HCT116 (cell line): ENCODE measurements at regions not wholly inside any gene's neighbourhood (a gene's known extent, or its start where the extent isn't known, plus 50 kb on each side); places are given as distances from the start of the nearest gene placed in this dataset.

ENCODE experiments used
- CEBPB ChIP-seq: IDR thresholded peaks from 2 replicates; pipeline ENCODE4 v1.6.1; 2012; ENCODE audit warnings: low read depth
- EZH2 ChIP-seq: fragments of 200-600 bp; sonication (generic); IDR thresholded peaks from 2 replicates; pipeline ENCODE4 v1.6.1; 2017; ENCODE audit warnings: antibody characterized with exemption, mixed run types
- MAX ChIP-seq: IDR thresholded peaks from 2 replicates; pipeline ENCODE4 v1.6.1; 2012
- POLR2A ChIP-seq: IDR thresholded peaks from 2 replicates; pipeline ENCODE4 v1.7.0; 2011; ENCODE audit warnings: borderline replicate concordance; ENCODE audit not compliant: insufficient read depth, insufficient read length; ENCODE audit errors: extremely low read depth
- POLR2AphosphoS5 ChIP-seq: IDR thresholded peaks from 2 replicates; pipeline ENCODE4 v1.6.1; 2011; ENCODE audit warnings: mild to moderate bottlenecking, low read depth, low read length, moderate library complexity
- RAD21 ChIP-seq: IDR thresholded peaks from 2 replicates; pipeline ENCODE4 v1.6.1; 2012; ENCODE audit warnings: low read depth, mild to moderate bottlenecking
- SIN3A ChIP-seq: IDR thresholded peaks from 2 replicates; pipeline ENCODE4 v1.6.1; 2012; ENCODE audit warnings: low read depth
- YY1 ChIP-seq: IDR thresholded peaks from 2 replicates; pipeline ENCODE4 v1.6.1; 2011; ENCODE audit warnings: low read length, low read depth, moderate library complexity, mild to moderate bottlenecking; ENCODE audit not compliant: insufficient replicate concordance; ENCODE audit errors: extremely low read depth
- TF ChIP-seq, protein P1 (sequence below), 3 experiments: fragments of 200-600 bp in 1 of 3; sonication (generic) in 1 of 3; IDR thresholded peaks in 2 of 3; conservative IDR thresholded peaks in 1 of 3; 2 replicates each; pipeline ENCODE4 v1.5.1; 2012 to 2017; ENCODE audit warnings: low read depth in 2 of 3, low read length in 2 of 3, antibody characterized with exemption in 1 of 3, borderline replicate concordance in 1 of 3, control low read depth in 1 of 3, mild to moderate bottlenecking in 1 of 3, mixed read lengths in 1 of 3, mixed run types in 1 of 3, moderate library complexity in 1 of 3; ENCODE audit not compliant: insufficient read depth in 1 of 3
- TF ChIP-seq, protein P2 (sequence below): IDR thresholded peaks from 2 replicates; pipeline ENCODE4 v1.6.1; 2012; ENCODE audit warnings: low read depth

DNA sequence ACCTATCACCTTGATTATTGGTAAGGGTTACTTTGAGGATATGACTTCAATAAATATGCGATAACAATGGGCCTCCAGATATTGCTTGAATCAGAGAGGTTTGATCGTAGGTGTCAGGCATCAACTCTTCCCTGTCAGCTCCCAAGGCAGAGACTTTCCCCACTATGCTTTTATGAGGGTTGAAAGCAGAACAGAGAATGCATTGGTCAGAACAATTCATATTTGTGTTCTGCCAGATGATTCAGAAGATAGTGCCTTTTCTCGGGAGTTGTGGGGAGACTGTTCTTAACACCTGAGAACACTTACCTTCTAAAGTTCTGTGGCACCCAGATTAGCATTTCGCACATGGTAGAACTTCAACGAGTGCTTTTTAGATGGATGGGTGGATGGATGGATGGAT, 386.3 kb upstream of the CADM1 start:
- TF ChIP-seq, protein P1, sequence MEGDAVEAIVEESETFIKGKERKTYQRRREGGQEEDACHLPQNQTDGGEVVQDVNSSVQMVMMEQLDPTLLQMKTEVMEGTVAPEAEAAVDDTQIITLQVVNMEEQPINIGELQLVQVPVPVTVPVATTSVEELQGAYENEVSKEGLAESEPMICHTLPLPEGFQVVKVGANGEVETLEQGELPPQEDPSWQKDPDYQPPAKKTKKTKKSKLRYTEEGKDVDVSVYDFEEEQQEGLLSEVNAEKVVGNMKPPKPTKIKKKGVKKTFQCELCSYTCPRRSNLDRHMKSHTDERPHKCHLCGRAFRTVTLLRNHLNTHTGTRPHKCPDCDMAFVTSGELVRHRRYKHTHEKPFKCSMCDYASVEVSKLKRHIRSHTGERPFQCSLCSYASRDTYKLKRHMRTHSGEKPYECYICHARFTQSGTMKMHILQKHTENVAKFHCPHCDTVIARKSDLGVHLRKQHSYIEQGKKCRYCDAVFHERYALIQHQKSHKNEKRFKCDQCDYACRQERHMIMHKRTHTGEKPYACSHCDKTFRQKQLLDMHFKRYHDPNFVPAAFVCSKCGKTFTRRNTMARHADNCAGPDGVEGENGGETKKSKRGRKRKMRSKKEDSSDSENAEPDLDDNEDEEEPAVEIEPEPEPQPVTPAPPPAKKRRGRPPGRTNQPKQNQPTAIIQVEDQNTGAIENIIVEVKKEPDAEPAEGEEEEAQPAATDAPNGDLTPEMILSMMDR (IDR thresholded peaks at IDR 0.05 in 2 of 3, conservative IDR thresholded peaks at IDR 0.05 in 1 of 3; ENCODE audit: borderline replicate concordance in 1 of 3, insufficient read depth in 1 of 3, low read depth in 2 of 3, low read length in 2 of 3), result no peak
- TF ChIP-seq YY1 (no peak), EZH2 (no peak), MAX (no peak), RAD21 (no peak), POLR2AphosphoS5 (no peak), POLR2A (no peak), SIN3A (no peak), CEBPB (no peak)
- TF ChIP-seq, protein P2, sequence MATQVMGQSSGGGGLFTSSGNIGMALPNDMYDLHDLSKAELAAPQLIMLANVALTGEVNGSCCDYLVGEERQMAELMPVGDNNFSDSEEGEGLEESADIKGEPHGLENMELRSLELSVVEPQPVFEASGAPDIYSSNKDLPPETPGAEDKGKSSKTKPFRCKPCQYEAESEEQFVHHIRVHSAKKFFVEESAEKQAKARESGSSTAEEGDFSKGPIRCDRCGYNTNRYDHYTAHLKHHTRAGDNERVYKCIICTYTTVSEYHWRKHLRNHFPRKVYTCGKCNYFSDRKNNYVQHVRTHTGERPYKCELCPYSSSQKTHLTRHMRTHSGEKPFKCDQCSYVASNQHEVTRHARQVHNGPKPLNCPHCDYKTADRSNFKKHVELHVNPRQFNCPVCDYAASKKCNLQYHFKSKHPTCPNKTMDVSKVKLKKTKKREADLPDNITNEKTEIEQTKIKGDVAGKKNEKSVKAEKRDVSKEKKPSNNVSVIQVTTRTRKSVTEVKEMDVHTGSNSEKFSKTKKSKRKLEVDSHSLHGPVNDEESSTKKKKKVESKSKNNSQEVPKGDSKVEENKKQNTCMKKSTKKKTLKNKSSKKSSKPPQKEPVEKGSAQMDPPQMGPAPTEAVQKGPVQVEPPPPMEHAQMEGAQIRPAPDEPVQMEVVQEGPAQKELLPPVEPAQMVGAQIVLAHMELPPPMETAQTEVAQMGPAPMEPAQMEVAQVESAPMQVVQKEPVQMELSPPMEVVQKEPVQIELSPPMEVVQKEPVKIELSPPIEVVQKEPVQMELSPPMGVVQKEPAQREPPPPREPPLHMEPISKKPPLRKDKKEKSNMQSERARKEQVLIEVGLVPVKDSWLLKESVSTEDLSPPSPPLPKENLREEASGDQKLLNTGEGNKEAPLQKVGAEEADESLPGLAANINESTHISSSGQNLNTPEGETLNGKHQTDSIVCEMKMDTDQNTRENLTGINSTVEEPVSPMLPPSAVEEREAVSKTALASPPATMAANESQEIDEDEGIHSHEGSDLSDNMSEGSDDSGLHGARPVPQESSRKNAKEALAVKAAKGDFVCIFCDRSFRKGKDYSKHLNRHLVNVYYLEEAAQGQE, result no peak
